ENCODE measurements at regions not wholly inside any gene's neighbourhood (a gene's known extent, or its start where the extent isn't known, plus 50 kb on each side); places are given as distances from the start of the nearest gene placed in this dataset.

DNA sequence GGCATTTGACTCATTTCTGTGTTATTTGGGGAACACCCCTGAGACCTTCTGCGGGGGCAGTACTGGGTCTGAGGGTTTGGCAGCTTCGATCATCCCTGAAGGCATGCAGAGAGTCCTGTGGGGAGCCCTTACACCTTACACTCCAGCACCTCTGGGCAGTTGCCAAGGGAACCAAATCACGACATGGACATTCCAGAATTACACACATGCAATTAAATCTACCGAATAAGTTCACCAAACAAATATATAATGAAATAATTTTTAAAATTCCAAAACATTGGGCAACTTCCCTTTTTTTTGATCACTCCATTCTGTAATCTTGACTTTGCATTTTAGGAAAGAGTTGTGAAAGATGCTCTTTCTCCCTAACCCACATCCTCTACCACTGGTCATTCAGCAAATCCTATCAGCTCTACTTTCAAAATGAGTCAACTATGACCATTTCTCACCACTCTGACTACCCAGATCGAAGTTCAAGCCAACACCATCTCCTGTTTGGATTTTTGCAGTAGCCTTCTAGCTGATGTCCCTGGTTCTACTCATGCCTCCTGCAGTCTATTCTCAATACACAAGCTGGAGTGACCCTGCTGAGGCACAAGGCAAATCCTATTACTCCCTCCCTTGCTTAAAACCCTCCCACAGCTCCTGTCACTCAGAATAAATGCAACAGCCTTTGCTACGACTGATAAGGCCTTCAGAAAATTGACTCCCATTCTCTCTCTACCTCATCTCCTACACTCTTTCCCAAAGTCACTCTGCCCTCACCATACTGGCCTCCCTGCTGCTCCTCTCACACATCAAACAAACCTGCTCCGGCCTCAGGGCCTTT, 533.3 kb downstream of the HACE1 start:
- TF ChIP-seq, protein P1, sequence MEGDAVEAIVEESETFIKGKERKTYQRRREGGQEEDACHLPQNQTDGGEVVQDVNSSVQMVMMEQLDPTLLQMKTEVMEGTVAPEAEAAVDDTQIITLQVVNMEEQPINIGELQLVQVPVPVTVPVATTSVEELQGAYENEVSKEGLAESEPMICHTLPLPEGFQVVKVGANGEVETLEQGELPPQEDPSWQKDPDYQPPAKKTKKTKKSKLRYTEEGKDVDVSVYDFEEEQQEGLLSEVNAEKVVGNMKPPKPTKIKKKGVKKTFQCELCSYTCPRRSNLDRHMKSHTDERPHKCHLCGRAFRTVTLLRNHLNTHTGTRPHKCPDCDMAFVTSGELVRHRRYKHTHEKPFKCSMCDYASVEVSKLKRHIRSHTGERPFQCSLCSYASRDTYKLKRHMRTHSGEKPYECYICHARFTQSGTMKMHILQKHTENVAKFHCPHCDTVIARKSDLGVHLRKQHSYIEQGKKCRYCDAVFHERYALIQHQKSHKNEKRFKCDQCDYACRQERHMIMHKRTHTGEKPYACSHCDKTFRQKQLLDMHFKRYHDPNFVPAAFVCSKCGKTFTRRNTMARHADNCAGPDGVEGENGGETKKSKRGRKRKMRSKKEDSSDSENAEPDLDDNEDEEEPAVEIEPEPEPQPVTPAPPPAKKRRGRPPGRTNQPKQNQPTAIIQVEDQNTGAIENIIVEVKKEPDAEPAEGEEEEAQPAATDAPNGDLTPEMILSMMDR (IDR thresholded peaks at IDR 0.05) = no peak
- no peak for TF ChIP-seq POLR2A (IDR thresholded peaks at IDR 0.05)

All from testis (tissue), 2 donors.